H1 (cell line): ENCODE measurements at regions not wholly inside any gene's neighbourhood (a gene's known extent, or its start where the extent isn't known, plus 50 kb on each side); places are given as distances from the start of the nearest gene placed in this dataset.
"Not testable (repeated sequence)": the region's sequence is repeated elsewhere in the genome, so short reads cannot be mapped to it uniquely, and the experiment has no call there.

Experiments
- CTCF ChIA-PET: fragments of 300-600 bp; sonication (Branson Sonifier 250); formaldehyde crosslinking; loops from one replicate; lab custom pipeline; 2021; ENCODE audit not compliant: partially characterized antibody; lab: Charles Lee
- POLR2A ChIA-PET: fragments of 300-600 bp; sonication (Branson Sonifier 250); formaldehyde crosslinking; loops from one replicate; lab custom pipeline; 2021; ENCODE audit warnings: inconsistent platforms; ENCODE audit not compliant: partially characterized antibody; lab: Charles Lee
- DNase-seq, 2 experiments: peaks; one replicate each; pipeline versions ENCODE4 v3.0.0 to v3.0.0-alpha.2; 2010 to 2022; ENCODE audit warnings: low spot score in 2 of 2, low read depth in 1 of 2, mixed read lengths in 1 of 2
- FAIRE-seq: peaks from 2 replicates; lab custom pipeline; 2011; peaks lifted over from hg19 to GRCh38; lab: Jason Lieb, UNC
- H2AFZ ChIP-seq: 2 replicates; pipeline ENCODE4 v1.8.1; 2012; ENCODE audit warnings: low read length, inconsistent platforms
- H2AK5ac ChIP-seq: 2 replicates; pipeline ENCODE4 v1.6.1; 2013; ENCODE audit warnings: low read depth, low read length
- H2BK120ac ChIP-seq: replicated peaks from 2 replicates; pipeline ENCODE3; 2013; ENCODE audit warnings: low read depth, low read length, inconsistent platforms
- H2BK12ac ChIP-seq: 2 replicates; pipeline ENCODE4 v1.6.1; 2013; ENCODE audit warnings: low read depth, low read length
- H2BK15ac ChIP-seq: 2 replicates; pipeline ENCODE4 v1.6.1; 2013; ENCODE audit warnings: low read length
- H2BK20ac ChIP-seq: 2 replicates; pipeline ENCODE4 v1.6.1; 2013; ENCODE audit warnings: low read length
- H2BK5ac ChIP-seq: 2 replicates; pipeline ENCODE4 v1.6.1; 2013; ENCODE audit warnings: low read depth, low read length
- H3K14ac ChIP-seq: 2 replicates; pipeline ENCODE4 v1.6.1; 2013; ENCODE audit warnings: inconsistent platforms; ENCODE audit not compliant: insufficient read length
- H3K18ac ChIP-seq: 2 replicates; pipeline ENCODE4 v1.6.1; 2013; ENCODE audit warnings: low read length; ENCODE audit errors: extremely low read depth
- H3K23ac ChIP-seq: 2 replicates; pipeline ENCODE4 v1.6.1; 2013; ENCODE audit warnings: inconsistent platforms; ENCODE audit not compliant: insufficient read length
- H3K23me2 ChIP-seq: 2 replicates; pipeline ENCODE4 v1.6.1; 2013; ENCODE audit warnings: low read depth, low read length
- H3K27ac ChIP-seq: 2 replicates; pipeline ENCODE4 v1.6.1; 2011; ENCODE audit warnings: low read depth, low read length, inconsistent platforms
- H3K27me3 ChIP-seq, 4 experiments: replicated peaks in 1 of 4; 1 replicate in 1 of 4; 2 replicates in 3 of 4; pipeline versions ENCODE4 v1.6.1 to v1.8.1; 2011 to 2013; ENCODE audit warnings: low read length in 3 of 4, mild to moderate bottlenecking in 3 of 4, inconsistent platforms in 2 of 4, mixed read lengths in 2 of 4, moderate library complexity in 1 of 4; ENCODE audit not compliant: control insufficient read depth in 3 of 4, insufficient read depth in 3 of 4; ENCODE audit errors: extremely low read depth in 1 of 4
- H3K36me3 ChIP-seq, 4 experiments: 2 replicates each; pipeline versions ENCODE4 v1.6.1 to v1.8.1; 2011 to 2013; ENCODE audit warnings: mild to moderate bottlenecking in 4 of 4, low read length in 3 of 4, moderate library complexity in 2 of 4, control low read depth in 1 of 4, inconsistent platforms in 1 of 4; ENCODE audit not compliant: insufficient read depth in 4 of 4, control insufficient read depth in 2 of 4
- H3K4ac ChIP-seq: replicated peaks from 2 replicates; pipeline ENCODE3; 2013; ENCODE audit warnings: low read length, low read depth, mixed read lengths, inconsistent platforms; ENCODE audit not compliant: insufficient read length
- H3K4me1 ChIP-seq, 4 experiments: replicated peaks in 1 of 4; 1 replicate in 1 of 4; 2 replicates in 3 of 4; pipeline versions ENCODE4 v1.6.1 to v1.8.1; 2011 to 2013; ENCODE audit warnings: low read length in 3 of 4, inconsistent platforms in 2 of 4, mixed read lengths in 1 of 4; ENCODE audit not compliant: insufficient read depth in 4 of 4, control insufficient read depth in 3 of 4
- H3K4me2 ChIP-seq, 2 experiments: 2 replicates each; pipeline versions ENCODE4 v1.6.1 to v1.8.1; 2011 to 2013; ENCODE audit warnings: low read depth in 2 of 2, low read length in 2 of 2, control low read depth in 1 of 2, inconsistent platforms in 1 of 2, mild to moderate bottlenecking in 1 of 2; ENCODE audit not compliant: insufficient read depth in 1 of 2
- H3K4me3 ChIP-seq, 4 experiments: fragments of 200-600, 300-600 bp in 1 of 4; sonication (generic), shearing (Covaris generic), sonication (Bioruptor Twin) in 1 of 4; 2 replicates each; pipeline versions ENCODE4 v1.5.1 to v1.8.1; 2011 to 2016; ENCODE audit warnings: low read length in 4 of 4, low read depth in 3 of 4, control low read depth in 2 of 4, inconsistent platforms in 2 of 4, mild to moderate bottlenecking in 2 of 4, mixed read lengths in 1 of 4, moderate library complexity in 1 of 4; ENCODE audit not compliant: insufficient read depth in 2 of 4; ENCODE audit errors: extremely low read depth in 1 of 4
- H3K56ac ChIP-seq: replicated peaks from 2 replicates; pipeline ENCODE3; 2013; ENCODE audit warnings: low read depth, mild to moderate bottlenecking, mixed read lengths, low read length, inconsistent platforms; ENCODE audit not compliant: insufficient read length
- H3K79me1 ChIP-seq: 2 replicates; pipeline ENCODE4 v1.6.1; 2013; ENCODE audit warnings: low read depth, low read length, control low read depth
- H3K79me2 ChIP-seq, 2 experiments: 2 replicates each; pipeline versions ENCODE4 v1.6.1 to v1.8.1; 2012 to 2013; ENCODE audit warnings: low read length in 2 of 2, mild to moderate bottlenecking in 2 of 2, inconsistent platforms in 1 of 2; ENCODE audit not compliant: insufficient read depth in 2 of 2, control insufficient read depth in 1 of 2
- H3K9ac ChIP-seq, 4 experiments: replicated peaks in 1 of 4; 1 replicate in 1 of 4; 2 replicates in 3 of 4; pipeline versions ENCODE4 v1.6.1 to v1.8.1; 2011 to 2013; ENCODE audit warnings: low read depth in 3 of 4, low read length in 3 of 4, control low read depth in 2 of 4, mild to moderate bottlenecking in 2 of 4, moderate library complexity in 2 of 4, inconsistent platforms in 1 of 4; ENCODE audit errors: extremely low read depth in 1 of 4
- H3K9me3 ChIP-seq, 2 experiments: 2 replicates each; pipeline versions ENCODE4 v1.6.1 to v1.8.1; 2012 to 2013; ENCODE audit warnings: mild to moderate bottlenecking in 2 of 2, moderate library complexity in 2 of 2, control low read depth in 1 of 2, inconsistent platforms in 1 of 2, low read depth in 1 of 2, low read length in 1 of 2, mixed read lengths in 1 of 2; ENCODE audit not compliant: insufficient read depth in 2 of 2
- H4K20me1 ChIP-seq, 2 experiments: replicated peaks in 1 of 2; 2 replicates each; pipeline versions ENCODE3 to v1.8.1; 2011 to 2013; ENCODE audit warnings: inconsistent platforms in 2 of 2, low read length in 2 of 2, mild to moderate bottlenecking in 1 of 2; ENCODE audit not compliant: insufficient read depth in 2 of 2, control insufficient read depth in 1 of 2
- H4K5ac ChIP-seq: 2 replicates; pipeline ENCODE4 v1.6.1; 2013; ENCODE audit warnings: low read length, low read depth, mixed read lengths, inconsistent platforms; ENCODE audit not compliant: insufficient read length
- H4K8ac ChIP-seq: 2 replicates; pipeline ENCODE4 v1.8.0; 2013; ENCODE audit warnings: mild to moderate bottlenecking, moderate library complexity, low read length, inconsistent platforms; ENCODE audit not compliant: insufficient read depth; ENCODE audit errors: extremely low read depth
- H4K91ac ChIP-seq: replicated peaks from 2 replicates; pipeline ENCODE3; 2013; ENCODE audit warnings: low read length, mixed read lengths, inconsistent platforms; ENCODE audit not compliant: insufficient read length
- NRF1 ChIP-seq: IDR thresholded peaks from 2 replicates; pipeline ENCODE4 v1.6.1; 2011; ENCODE audit warnings: mild to moderate bottlenecking, low read depth, low read length, improper control_type of control experiment
- TBP ChIP-seq: IDR thresholded peaks from 2 replicates; pipeline ENCODE4 v1.6.1; 2011; ENCODE audit warnings: low read depth, low read length, improper control_type of control experiment
- TCF12 ChIP-seq: IDR thresholded peaks from 2 replicates; pipeline ENCODE4 v1.6.1; 2011; ENCODE audit warnings: low read depth, mild to moderate bottlenecking, low read length
- WGBS, 2 experiments: shearing (Covaris generic) in 1 of 2; methylation state at CpG; one replicate each; pipeline versions ENCODE4 v1.1.6 to v1.1.7; 2013 to 2015; ENCODE audit warnings: low lambda C conversion rate in 2 of 2, mixed read lengths in 2 of 2, inconsistent platforms in 1 of 2, low coverage in 1 of 2, missing lambda C conversion rate in 1 of 2; ENCODE audit not compliant: insufficient replicate concordance in 2 of 2, insufficient coverage in 1 of 2, insufficient read length in 1 of 2; ENCODE audit errors: extremely low coverage in 1 of 2, missing lambda C conversion rate in 1 of 2; 5-methylcytosine and 5-hydroxymethylcytosine counted together

GRCh38 chr4:18100657-18101056 is 79.1 kb upstream of the LCORL start:
- no peak overlapping the region for H2AK5ac ChIP-seq
- H3K79me2 ChIP-seq, result no peaks in the 10 kb centered on the region
- no peak overlapping the region for H2BK5ac ChIP-seq
- H3K56ac ChIP-seq, result no peak overlapping the region
- no peak overlapping the region for H3K18ac ChIP-seq
- WGBS, 2 experiments, result 52% methylated on average over 4 of the region's 4 CpGs; no CpG with 5 or more reads in 1 of the 2 experiments
- H2BK15ac ChIP-seq, result no peak overlapping the region
- no peaks in the 10 kb centered on the region for H3K79me1 ChIP-seq
- no peak overlapping the region for H3K9ac ChIP-seq
- H3K4me1 ChIP-seq, result no peaks in the 10 kb centered on the region
- H4K8ac ChIP-seq, result no peak overlapping the region
- no peak overlapping the region for H4K5ac ChIP-seq
- H4K20me1 ChIP-seq, result no peaks in the 10 kb centered on the region
- H2BK12ac ChIP-seq, result no peak overlapping the region
- H4K91ac ChIP-seq, result no peak overlapping the region
- CTCF ChIA-PET, result no interaction called here
- peaks cover 41 to 48% of the 10 kb centered on the region in 2 experiments for H3K9me3 ChIP-seq
- H3K4me2 ChIP-seq, result no peak overlapping the region
- H3K27ac ChIP-seq, result no peak overlapping the region
- H3K27me3 ChIP-seq, result no peaks in the 10 kb centered on the region
- POLR2A ChIA-PET, result no interaction called here
- no peak overlapping the region for H2BK120ac ChIP-seq
- no peaks in the 10 kb centered on the region for H3K36me3 ChIP-seq
- TF ChIP-seq TCF12 (no peak), TBP (no peak), NRF1 (no peak)
- H2BK20ac ChIP-seq, result no peak overlapping the region
- H2AFZ ChIP-seq, result no peak overlapping the region
- FAIRE-seq, result no peak
- H3K4ac ChIP-seq, result no peak overlapping the region
- no peak overlapping the region for H3K4me3 ChIP-seq
- H3K14ac ChIP-seq, result no peak overlapping the region
- DNase-seq, result no peak
- H3K23me2 ChIP-seq, result no peaks in the 10 kb centered on the region
- H3K23ac ChIP-seq, result no peak overlapping the region

DNA sequence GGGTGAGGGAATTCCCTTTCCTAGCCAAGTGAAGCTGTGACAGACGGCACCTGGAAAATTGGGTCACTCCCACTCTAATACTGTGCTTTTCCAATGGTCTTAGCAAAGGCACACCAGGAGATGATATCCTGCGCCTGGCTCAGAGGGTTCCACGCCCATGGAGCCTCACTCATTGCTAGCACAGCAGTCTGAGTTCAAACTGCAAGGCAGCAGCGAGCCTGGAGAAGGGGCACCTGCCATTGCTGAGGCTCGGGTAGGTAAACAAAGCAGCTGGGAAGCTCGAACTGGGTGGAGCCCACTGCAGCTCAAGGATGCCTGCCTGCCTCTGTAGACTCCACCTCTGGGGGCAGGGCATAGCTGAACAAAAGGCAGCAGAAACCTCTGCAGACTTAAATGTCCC is 68.9 kb upstream of the LCORL start:
- H2BK15ac ChIP-seq, H4K20me1 ChIP-seq, H4K5ac ChIP-seq, H2BK12ac ChIP-seq, H3K23ac ChIP-seq, H3K18ac ChIP-seq, H3K4me1 ChIP-seq, H3K4me2 ChIP-seq, H4K91ac ChIP-seq, H3K4me3 ChIP-seq, H3K23me2 ChIP-seq, H4K8ac ChIP-seq, H3K36me3 ChIP-seq, H3K9ac ChIP-seq, H3K14ac ChIP-seq, H3K79me2 ChIP-seq, H2AFZ ChIP-seq, H3K27me3 ChIP-seq, H3K4ac ChIP-seq, DNase-seq, H3K27ac ChIP-seq, FAIRE-seq, H2BK5ac ChIP-seq, POLR2A ChIA-PET, H3K79me1 ChIP-seq, H2AK5ac ChIP-seq, H2BK120ac ChIP-seq, H3K56ac ChIP-seq, H2BK20ac ChIP-seq: not testable (repeated sequence)
- WGBS, 2 experiments, result 63% methylated on average over 5 of the region's 6 CpGs; no CpG with 5 or more reads in 1 of the 2 experiments
- CTCF ChIA-PET, result interaction anchor here (1.6 kb wide), 1 partner anchor 10 kb away, joined by 3 read pairs; no protein-coding TSS in a partner anchor
- peaks cover 13 to 22% of the 10 kb centered on the region in 2 experiments; a peak in 3 of 4 replicates for H3K9me3 ChIP-seq
